NCI-H345 treated with DMSO at 0.1 percent for 48 hours (cell line): ENCODE measurements at regions not wholly inside any gene's neighbourhood (a gene's known extent, or its start where the extent isn't known, plus 50 kb on each side); places are given as distances from the start of the nearest gene placed in this dataset.

ENCODE experiments used
- DNase-seq: peaks from one replicate; lab custom pipeline; 2025; ENCODE audit not compliant: unreplicated experiment; lab: John Stamatoyannopoulos, UW

- DNase-seq, result no peak
Measured at GRCh38 chr18:68035774-68036522, 519.4 kb upstream of the DSEL start.

DNA sequence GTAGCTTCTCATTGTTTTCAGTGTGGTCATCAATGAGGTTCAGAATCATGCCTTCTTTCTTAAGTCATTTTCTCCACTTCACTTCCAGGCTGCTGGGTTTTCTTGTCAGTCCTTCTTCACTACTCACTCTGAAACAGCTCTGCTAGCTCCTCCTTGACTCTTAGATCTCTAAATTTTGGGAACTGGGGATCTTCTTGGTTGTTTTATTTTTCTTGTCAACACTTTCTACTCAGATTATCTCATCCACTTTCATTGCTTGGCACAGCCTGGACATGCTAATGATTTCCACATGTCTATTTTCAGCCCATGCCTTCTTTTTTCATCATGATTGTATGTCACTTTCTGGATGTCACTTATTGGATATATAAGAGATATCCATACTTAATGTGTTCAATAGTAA lies 517.8 kb upstream of the DSEL start:
- no peak for DNase-seq

GRCh38 chr18:68033466-68033865 lies 516.9 kb upstream of the DSEL start:
- DNase-seq, result no peak

DNA sequence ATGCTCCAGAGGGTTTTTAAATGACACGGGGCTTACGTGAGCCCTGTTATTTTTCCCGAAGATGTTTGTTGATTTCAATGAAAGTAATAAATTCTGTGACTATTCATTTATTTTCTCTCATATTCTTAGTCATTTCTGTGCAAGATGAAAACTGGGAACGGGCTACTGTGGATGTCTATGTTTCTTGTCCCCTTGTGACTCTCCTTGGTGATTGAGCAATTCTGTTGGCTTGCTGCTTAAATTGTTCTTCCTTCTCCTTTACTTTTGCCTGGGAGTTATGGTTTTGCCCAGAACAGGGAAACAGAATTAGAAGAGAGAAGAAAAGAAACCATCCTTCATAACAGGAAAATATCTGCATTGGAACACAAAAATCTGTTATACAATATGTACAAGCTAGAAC lies 508.2 kb upstream of the DSEL start:
- no peak for DNase-seq

- no peak for DNase-seq
Measured at GRCh38 chr18:68017385-68017784, 500.9 kb upstream of the DSEL start.

GRCh38 chr18:67997496-67997895 lies 481.0 kb upstream of the DSEL start:
- DNase-seq, result no peak

GRCh38 chr18:67995769-67996168 lies 479.2 kb upstream of the DSEL start:
- DNase-seq, result no peak

- no peak for DNase-seq
Measured at GRCh38 chr18:67980241-67980640, 463.7 kb upstream of the DSEL start.

- no peak for DNase-seq
Measured at GRCh38 chr18:67977067-67977616, 460.6 kb upstream of the DSEL start.

- no peak for DNase-seq
Measured at GRCh38 chr18:67973916-67974315, 457.4 kb upstream of the DSEL start.

GRCh38 chr18:67969458-67969857 lies 452.9 kb upstream of the DSEL start:
- DNase-seq, result no peak

DNA sequence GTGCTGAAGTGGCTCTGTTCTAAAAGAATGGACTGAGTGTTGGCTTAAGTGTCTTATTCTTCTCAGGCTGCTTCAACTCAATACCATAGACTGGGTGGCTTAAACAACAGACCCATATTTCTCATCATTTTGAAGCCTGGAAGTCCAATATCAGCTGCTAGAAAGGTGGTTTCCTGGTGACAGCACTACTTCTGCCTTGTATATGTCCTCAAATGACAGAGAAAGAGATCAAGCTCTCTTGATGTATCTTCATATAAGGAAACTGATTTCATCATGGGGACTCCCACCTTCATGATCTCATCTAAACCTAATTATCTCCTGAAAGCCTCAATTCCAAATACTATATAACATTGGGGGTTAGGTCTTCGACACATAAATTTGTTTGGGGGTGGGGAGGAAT lies 449.7 kb upstream of the DSEL start:
- DNase-seq, result no peak

DNA sequence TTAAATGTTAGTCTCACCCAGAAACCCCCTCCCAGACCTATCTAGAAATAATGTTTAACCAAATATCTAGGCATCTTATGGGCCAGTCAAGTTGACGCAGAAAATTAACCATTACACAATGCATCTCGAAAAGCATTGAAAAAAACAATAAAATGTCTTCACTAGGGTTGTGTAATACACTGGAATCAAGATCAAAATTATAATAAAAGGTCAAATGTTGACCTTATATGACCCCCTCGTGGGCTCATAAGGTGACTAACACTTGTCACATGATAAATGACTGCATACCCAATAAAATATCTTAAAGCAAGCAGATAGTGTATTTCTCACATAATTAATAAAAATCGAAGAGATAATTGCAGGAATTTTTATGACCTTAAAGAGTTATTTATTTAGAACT lies 447.9 kb upstream of the DSEL start:
- no peak for DNase-seq

DNA sequence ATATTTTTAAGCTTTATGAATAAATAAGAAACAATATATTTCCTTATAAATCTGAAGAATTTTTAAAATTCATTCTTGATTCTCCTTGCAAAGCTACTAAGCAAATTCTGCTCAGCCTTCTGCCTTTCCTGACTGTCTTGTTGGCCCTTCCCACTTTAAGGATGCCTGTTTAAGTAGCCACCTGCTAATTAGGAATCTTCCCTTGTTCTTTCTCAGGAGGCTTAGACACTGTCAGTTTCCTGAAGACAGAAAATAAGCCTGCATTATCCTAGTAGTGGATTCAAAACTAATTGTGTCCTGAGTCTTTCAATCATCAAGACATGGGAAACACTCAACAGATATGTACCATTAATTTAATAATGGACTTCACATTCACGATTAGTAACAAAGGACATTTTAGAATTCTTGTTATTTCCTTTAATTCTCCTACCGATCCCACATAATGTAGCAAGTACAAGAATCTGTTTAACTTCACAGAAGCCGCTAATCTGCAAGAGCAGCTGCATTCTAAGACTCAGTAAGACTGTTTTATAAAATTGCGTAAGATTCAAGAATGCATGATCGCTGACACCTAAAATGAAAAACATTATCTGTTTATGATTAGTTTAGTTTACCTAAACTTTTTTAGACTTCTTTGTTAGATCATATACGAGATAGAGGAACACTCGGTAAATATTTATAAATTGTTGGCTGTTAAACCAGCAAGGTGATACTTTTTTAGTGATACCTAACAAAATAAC lies 445.4 kb upstream of the DSEL start:
- no peak for DNase-seq

DNA sequence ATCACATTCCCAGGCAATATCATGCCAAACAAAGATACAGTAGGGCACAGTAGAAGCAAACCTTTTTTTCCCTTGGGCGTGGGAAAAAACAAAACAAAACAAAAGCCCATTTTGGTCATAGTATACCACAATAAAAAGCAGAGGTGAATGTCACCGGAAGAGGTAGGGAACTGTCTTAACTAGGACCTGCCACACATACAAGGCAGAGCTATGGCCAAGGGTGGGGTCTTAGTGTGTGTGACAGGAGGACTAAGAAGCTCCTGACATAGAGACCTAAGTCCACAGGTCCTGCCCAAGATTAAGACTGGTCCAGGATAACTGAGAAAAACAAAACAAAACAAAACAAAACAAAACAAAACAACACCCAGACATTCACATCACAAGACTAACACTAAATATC lies 441.2 kb upstream of the DSEL start:
- no peak for DNase-seq

GRCh38 chr18:67954594-67954993 lies 438.1 kb upstream of the DSEL start:
- no peak for DNase-seq

- no peak for DNase-seq
Measured at GRCh38 chr18:67951137-67951536, 434.6 kb upstream of the DSEL start.

DNA sequence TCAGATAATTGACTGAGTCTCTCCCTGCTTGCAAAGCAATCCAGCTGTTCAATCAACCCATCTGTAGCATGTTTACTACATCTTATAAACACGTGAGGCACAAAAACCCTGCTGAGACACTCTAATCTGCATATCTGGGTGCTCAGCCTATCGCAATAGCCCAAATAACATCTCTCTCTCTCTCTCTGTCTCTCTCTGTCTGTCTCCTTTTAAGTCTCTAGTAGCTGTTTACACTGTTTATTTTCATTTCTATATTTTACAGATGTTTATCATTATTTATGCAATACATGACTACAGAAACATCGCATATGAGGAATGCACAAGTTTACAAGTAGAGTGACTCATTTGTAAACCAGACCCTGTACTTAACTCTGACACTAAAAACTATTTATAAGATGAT lies 422.1 kb upstream of the DSEL start:
- DNase-seq, result no peak

- DNase-seq, result no peak
Measured at GRCh38 chr18:67935638-67936037, 419.1 kb upstream of the DSEL start.

DNA sequence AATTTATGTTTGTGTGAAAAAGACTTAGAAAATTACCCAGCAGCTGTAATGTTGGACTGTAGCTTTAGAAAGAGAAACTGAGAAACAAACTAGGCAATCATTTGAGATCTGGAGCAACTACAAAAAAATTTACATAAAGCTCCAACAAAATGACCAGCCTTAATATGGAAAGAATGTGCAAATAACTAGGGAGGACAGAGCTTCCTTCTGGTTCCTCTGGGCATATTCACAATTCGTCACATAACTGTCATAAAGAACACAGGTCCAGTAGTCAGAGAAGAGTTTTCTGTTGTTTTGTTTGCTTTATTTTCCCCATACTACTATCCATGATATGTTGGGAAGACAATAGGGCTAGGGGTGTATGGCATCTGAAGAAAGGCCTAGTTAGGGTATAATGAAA lies 416.8 kb upstream of the DSEL start:
- no peak for DNase-seq

DNA sequence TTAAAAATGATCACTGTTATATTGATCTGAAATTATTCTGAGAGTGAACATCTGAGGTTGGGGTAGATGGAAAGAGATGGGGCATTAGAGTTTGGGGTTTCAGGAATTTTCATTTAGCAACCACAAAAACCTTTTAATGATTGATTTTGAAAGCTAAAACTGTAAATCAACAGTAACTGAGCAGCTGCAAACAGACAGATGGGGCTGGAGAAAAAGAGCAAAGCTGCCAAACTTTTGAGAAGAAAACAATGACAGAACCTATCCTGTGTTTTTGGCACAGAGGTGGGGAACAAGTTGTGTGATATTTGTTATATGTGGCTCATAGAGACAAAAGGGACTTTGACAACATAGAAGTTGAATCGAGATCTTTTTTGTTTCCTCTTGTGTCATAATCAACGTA lies 415.8 kb upstream of the DSEL start:
- no peak for DNase-seq
